ENCODE measurements at regions not wholly inside any gene's neighbourhood (a gene's known extent, or its start where the extent isn't known, plus 50 kb on each side); places are given as distances from the start of the nearest gene placed in this dataset.
"Not testable (repeated sequence)": the region's sequence is repeated elsewhere in the genome, so short reads cannot be mapped to it uniquely, and the experiment has no call there.

DNA sequence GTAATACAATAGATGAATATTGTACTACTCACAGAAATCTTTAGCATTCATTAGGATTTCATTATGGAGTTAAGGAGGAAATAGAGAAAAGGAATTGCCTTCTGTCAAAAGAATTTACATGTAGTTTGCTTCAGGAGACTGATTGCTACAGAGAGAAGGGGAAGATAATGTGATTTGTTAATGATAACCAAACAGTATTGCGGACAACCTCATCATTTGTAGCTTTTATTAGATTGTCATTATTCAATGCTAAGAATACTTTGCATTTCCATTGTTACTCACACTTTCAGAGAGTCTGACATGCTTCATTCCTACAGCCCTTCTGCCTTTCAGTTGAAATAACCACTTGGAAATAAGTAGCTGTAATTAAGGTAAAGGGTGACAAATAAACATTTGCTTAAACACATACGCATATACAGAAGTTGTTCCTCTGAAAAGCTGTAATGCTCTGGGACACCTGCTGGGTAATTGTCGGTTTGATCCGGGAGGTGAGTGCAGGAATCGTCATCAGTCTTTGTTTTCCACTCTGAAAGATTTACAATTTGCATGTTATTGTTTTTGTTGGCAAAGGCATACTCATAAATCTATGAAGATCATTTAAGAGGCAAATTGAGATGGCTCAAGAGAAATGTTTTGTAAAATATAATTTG lies 600.2 kb downstream of the TRHDE start:
- TF ChIP-seq CTCF (IDR thresholded peaks at IDR 0.05; ENCODE audit: extremely low read depth, insufficient read depth, missing control alignments), result no peak
- DNase-seq (ENCODE audit: low spot score), result no peak
- in situ Hi-C loops (cut with MboI; ENCODE audit: low pct_unique_long_range_greater_than_20kb, low sequenced_read_pairs, unreplicated experiment), result no loop called here

DNA sequence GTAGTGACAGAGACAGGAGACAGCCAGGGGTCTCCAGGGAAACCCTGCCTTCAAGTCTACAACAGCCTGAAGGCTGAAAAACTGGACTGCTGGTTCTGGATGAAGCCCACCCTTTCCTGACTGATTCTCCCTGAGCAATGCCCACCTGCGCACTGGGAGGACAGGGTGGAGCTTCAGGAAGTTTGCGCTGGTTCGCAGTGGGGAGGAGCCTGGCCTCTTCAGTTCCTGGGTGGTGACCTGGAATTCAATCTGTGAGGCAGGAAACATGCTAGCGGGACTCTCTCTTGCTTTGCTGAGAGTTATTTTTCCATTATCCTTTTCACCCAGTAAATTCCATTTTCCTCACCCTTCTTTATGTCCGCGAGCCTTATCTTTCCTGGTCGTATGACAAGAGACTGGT lies 600.8 kb downstream of the TRHDE start:
- in situ Hi-C loops (cut with MboI; ENCODE audit: low pct_unique_long_range_greater_than_20kb, low sequenced_read_pairs, unreplicated experiment), result no loop called here
- TF ChIP-seq CTCF (IDR thresholded peaks at IDR 0.05; ENCODE audit: extremely low read depth, insufficient read depth, missing control alignments), result no peak
- DNase-seq (ENCODE audit: low spot score), result no peak

GRCh38 chr12:72876092-72876491 lies 603.9 kb downstream of the TRHDE start:
- TF ChIP-seq CTCF (IDR thresholded peaks at IDR 0.05; ENCODE audit: extremely low read depth, insufficient read depth, missing control alignments), result no peak
- in situ Hi-C loops (cut with MboI; ENCODE audit: low pct_unique_long_range_greater_than_20kb, low sequenced_read_pairs, unreplicated experiment), result no loop called here
- no peak for DNase-seq (ENCODE audit: low spot score)

DNA sequence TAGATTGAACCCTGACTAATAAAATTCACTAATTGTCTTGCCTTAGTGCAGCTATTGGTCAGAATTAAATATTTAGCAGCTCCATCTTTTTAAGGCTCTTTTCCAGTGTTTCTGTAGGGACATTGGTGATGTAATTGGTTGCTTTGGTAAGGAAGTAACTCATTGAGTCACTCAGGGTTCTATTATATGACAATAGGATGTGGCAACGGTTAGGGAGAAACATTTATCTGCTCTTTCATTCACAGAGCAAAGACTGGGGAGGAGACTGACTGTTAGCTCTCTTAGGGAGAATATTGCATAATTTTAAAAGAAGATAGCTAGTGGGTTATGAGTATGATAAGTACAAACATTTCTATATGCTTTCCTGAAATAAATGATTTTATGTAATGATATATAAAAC lies 616.5 kb downstream of the TRHDE start:
- no peak for TF ChIP-seq CTCF (IDR thresholded peaks at IDR 0.05; ENCODE audit: extremely low read depth, insufficient read depth, missing control alignments)
- in situ Hi-C loops (cut with MboI; ENCODE audit: low pct_unique_long_range_greater_than_20kb, low sequenced_read_pairs, unreplicated experiment), result no loop called here
- no peak for DNase-seq (ENCODE audit: low spot score)

- no peak for TF ChIP-seq CTCF (IDR thresholded peaks at IDR 0.05; ENCODE audit: extremely low read depth, insufficient read depth, missing control alignments)
- in situ Hi-C loops (cut with MboI; ENCODE audit: low pct_unique_long_range_greater_than_20kb, low sequenced_read_pairs, unreplicated experiment), result no loop called here
- no peak for DNase-seq (ENCODE audit: low spot score)
These were observed 617.6 kb downstream of the TRHDE start for GRCh38 chr12:72889791-72890190.

DNA sequence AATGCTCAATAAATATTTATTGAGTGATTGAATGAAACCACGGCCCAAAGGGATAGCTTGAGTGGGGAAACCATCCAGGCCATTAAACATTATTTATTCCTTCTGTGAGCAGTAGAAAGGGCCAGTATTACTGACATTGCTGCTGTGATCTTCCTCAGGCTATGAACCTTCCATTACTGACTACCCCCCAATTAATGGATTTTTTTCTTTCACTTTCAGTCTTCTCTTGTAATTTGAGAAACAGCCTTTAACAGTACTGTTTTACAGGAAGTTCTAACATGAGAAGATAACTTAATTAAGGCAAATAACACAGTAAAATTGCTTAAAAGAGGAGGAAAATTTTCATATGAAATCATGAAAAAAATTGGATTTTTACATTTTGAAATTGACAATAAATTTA lies 629.5 kb downstream of the TRHDE start:
- no peak for DNase-seq (ENCODE audit: low spot score)
- TF ChIP-seq CTCF (IDR thresholded peaks at IDR 0.05; ENCODE audit: extremely low read depth, insufficient read depth, missing control alignments), result no peak
- in situ Hi-C loops (cut with MboI; ENCODE audit: low pct_unique_long_range_greater_than_20kb, low sequenced_read_pairs, unreplicated experiment), result no loop called here

DNA sequence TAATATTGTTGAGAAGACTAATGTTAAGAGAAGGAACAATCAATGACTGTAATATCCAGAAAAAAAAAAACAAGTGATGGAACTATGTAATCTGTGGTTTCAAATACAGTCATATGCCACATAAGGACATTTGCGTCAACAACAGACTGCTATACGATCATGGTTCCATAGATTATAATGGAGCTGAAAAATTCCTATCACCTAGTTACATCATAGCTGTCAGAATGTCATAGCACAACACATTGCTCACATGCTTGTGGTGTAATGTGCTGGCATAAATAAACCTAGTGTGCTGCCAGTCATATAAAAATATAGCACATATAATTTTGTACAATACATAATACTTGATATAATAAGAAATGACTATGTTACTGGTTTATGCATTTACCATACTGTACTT lies 653.5 kb downstream of the TRHDE start:
- TF ChIP-seq CTCF (IDR thresholded peaks at IDR 0.05; ENCODE audit: extremely low read depth, insufficient read depth, missing control alignments), result no peak
- DNase-seq (ENCODE audit: low spot score), result no peak
- in situ Hi-C loops (cut with MboI; ENCODE audit: low pct_unique_long_range_greater_than_20kb, low sequenced_read_pairs, unreplicated experiment), result no loop called here

DNA sequence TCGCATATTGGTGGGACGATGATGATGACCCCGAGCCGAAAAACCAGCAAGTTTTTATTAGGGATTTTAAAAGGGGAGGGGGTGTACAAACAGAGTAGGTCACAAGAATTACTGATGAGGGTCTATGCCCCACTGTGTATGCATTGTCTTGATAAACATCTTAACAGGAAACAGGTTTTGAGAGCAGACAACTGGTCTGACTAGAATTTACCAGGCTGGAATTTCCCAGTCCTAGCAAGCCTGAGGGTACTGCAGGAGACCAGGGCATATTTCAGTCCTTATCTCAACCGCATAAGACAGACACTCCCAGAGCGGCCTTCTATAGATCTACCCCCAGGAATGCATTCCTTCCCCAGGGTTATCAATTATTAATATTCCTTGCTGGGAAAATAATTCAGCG lies 659.7 kb downstream of the TRHDE start:
- in situ Hi-C loops (cut with MboI; ENCODE audit: low pct_unique_long_range_greater_than_20kb, low sequenced_read_pairs, unreplicated experiment); DNase-seq (ENCODE audit: low spot score): not testable (repeated sequence)

Data from GM13977 (cell line).